Mesodermal cell (in vitro differentiated cells): ENCODE measurements at regions not wholly inside any gene's neighbourhood (a gene's known extent, or its start where the extent isn't known, plus 50 kb on each side); places are given as distances from the start of the nearest gene placed in this dataset.

Source experiments
- H3K27ac ChIP-seq: 2 replicates; pipeline ENCODE4 v1.7.0; 2013; ENCODE audit warnings: mild to moderate bottlenecking, low read depth, low read length, moderate library complexity; ENCODE audit not compliant: severe bottlenecking
- H3K36me3 ChIP-seq: 2 replicates; pipeline ENCODE4 v1.7.1; 2013; ENCODE audit warnings: mild to moderate bottlenecking, low read length, moderate library complexity; ENCODE audit not compliant: control insufficient read depth, insufficient read depth
- H3K4me1 ChIP-seq: one replicate; pipeline ENCODE4 v1.7.1; 2013; ENCODE audit warnings: mild to moderate bottlenecking, low read length; ENCODE audit not compliant: insufficient read depth, control insufficient read depth, poor library complexity, severe bottlenecking
- H3K4me3 ChIP-seq: 2 replicates; pipeline ENCODE4 v1.7.0; 2013; ENCODE audit warnings: low read length, control low read depth, mild to moderate bottlenecking; ENCODE audit not compliant: insufficient read depth, poor library complexity, severe bottlenecking; ENCODE audit errors: extremely low read depth
- H3K9me3 ChIP-seq: 2 replicates; pipeline ENCODE4 v1.7.1; 2013; ENCODE audit warnings: mild to moderate bottlenecking, low read length, moderate library complexity; ENCODE audit not compliant: control insufficient read depth
- WGBS, 2 experiments: methylation state at CpG; one replicate each; pipeline ENCODE4 v1.1.5; 2013; ENCODE audit warnings: missing lambda C conversion rate in 2 of 2; ENCODE audit not compliant: insufficient coverage in 2 of 2; 5-methylcytosine and 5-hydroxymethylcytosine counted together

DNA sequence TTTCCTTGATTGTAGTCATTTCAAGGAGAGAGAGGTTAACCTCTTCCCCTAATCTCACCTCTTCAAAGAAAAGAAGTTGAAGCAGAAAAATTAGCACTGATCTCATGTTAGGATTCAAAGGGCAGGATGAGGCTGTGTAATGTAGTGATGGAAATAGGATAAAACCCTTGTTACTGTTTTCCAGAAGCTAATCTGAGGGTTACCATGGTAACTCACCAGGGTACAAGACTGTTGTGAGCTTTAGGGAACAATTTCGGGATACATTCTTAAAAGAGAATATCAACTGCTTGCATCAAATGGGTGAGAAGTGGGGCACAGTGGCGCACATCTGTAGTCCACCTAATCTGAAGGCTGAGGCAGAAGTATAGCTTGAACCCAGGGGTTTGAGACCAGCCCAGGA lies 64.9 kb upstream of the SLC39A10 start:
- H3K4me3 ChIP-seq: no peak overlapping the region
- H3K27ac ChIP-seq: no peak overlapping the region
- H3K36me3 ChIP-seq: no peaks in the 10 kb centered on the region
- no peaks in the 10 kb centered on the region for H3K9me3 ChIP-seq
- 78 to 82% methylated on average over 1 to 2 of the region's 2 CpGs for WGBS, 2 experiments
- peaks cover 9% of the 10 kb centered on the region for H3K4me1 ChIP-seq

DNA sequence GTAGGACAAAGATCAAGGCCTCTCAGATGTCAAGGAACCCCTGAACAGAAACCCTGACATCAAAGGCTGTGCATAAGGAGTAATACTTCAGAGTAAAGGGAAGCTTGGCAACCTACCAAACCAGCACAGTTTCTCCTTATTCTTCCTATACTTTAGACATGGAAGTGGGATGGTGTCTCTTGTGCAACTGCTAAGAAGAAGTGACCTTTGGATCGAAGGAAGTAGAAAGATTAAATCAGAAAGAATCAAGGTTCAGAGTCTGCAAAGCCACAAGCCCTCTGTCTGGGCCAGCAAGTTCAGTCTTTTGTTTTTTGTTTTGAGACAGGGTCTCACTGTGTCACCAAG lies 66.2 kb upstream of the SLC39A10 start:
- Histone ChIP-seq H3K36me3 (no peaks in the 10 kb centered on the region), H3K27ac (no peak overlapping the region), H3K4me1 (peaks cover 4% of the 10 kb centered on the region), H3K4me3 (no peak overlapping the region), H3K9me3 (no peaks in the 10 kb centered on the region)
- 60 to 100% methylated on average over 1 of the region's 1 CpG for WGBS, 2 experiments

GRCh38 chr2:195590199-195590860 lies 66.7 kb upstream of the SLC39A10 start:
- WGBS, 2 experiments: no CpG with 5 or more reads among the region's 1 CpG
- Histone ChIP-seq H3K4me1 (peaks cover 4% of the 10 kb centered on the region), H3K27ac (no peak overlapping the region), H3K9me3 (no peaks in the 10 kb centered on the region), H3K36me3 (no peaks in the 10 kb centered on the region), H3K4me3 (no peak overlapping the region)

GRCh38 chr2:195587966-195588365 lies 69.1 kb upstream of the SLC39A10 start:
- H3K4me1 ChIP-seq: no peaks in the 10 kb centered on the region
- H3K36me3 ChIP-seq: no peaks in the 10 kb centered on the region
- H3K27ac ChIP-seq: no peak overlapping the region
- H3K9me3 ChIP-seq: no peaks in the 10 kb centered on the region
- H3K4me3 ChIP-seq: no peak overlapping the region
- WGBS, 2 experiments: 89 to 93% methylated on average over 2 to 3 of the region's 5 CpGs

- Histone ChIP-seq H3K4me3 (no peak overlapping the region), H3K9me3 (no peaks in the 10 kb centered on the region), H3K36me3 (no peaks in the 10 kb centered on the region), H3K27ac (no peak overlapping the region), H3K4me1 (no peaks in the 10 kb centered on the region)
- 50 to 67% methylated on average over 1 of the region's 1 CpG for WGBS, 2 experiments
These were observed 70.8 kb upstream of the SLC39A10 start for GRCh38 chr2:195586062-195586714.

DNA sequence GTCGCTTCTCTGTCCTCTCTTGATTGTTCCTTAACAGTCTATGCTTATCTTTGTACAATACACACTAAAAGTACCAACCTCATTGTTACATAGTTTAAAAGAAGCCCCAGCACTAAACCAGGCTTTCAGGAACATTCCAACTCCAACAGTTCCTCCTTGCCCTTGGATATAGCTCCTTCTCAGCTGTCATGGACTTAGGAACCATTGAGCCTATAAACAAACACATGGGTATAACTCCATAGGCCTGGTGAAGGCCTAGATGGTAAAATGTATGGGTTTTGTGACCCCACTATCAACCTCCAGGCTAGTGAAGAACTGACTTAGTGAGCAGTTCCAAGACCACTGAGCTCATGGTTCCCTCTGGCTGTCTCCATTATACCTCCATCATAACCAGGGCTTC lies 74.8 kb upstream of the SLC39A10 start:
- WGBS, 2 experiments: 80 to 100% methylated on average over 1 of the region's 1 CpG
- H3K4me3 ChIP-seq: no peak overlapping the region
- H3K4me1 ChIP-seq: no peaks in the 10 kb centered on the region
- no peaks in the 10 kb centered on the region for H3K9me3 ChIP-seq
- no peak overlapping the region for H3K27ac ChIP-seq
- H3K36me3 ChIP-seq: no peaks in the 10 kb centered on the region

DNA sequence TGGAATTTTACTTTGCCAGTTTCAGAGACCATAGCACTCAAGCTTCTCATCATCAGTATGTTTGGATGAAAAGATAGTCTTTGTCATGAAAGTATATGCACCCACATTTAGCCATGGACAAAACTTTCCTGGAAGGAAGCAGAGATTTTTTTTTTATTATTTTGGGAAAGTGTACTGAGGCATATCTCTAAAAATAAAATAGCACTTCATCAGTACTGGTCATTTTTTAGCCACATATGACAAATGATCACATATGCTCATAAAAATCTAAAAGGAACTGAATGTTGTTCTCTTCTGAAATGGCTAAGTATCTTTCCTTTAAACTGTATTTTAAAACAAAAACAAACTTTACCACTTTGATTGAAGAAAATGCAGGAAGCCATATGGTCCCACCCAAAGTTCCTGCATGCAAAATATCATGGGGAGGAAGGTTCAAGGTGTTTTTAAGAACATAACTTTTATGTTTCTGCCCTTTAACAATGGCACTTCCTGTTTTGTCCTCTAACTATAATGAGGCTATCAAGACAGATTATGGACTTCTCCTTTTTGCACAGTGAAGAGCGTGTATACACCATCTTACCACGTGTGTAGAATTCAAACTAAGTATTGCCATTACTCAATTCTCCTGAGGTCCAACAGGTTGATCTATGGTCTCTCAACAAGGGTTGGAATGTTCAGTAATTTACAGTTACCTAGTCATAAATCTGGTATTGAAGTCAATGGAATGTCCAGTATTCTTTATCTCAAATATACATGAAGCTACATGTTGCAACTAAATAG lies 77.1 kb upstream of the SLC39A10 start:
- Histone ChIP-seq H3K36me3 (no peaks in the 10 kb centered on the region), H3K4me3 (no peak overlapping the region), H3K27ac (no peak overlapping the region), H3K4me1 (no peaks in the 10 kb centered on the region), H3K9me3 (no peaks in the 10 kb centered on the region)
- 100% methylated on average over 1 of the region's 2 CpGs; no CpG with 5 or more reads in 1 of the 2 experiments for WGBS, 2 experiments

GRCh38 chr2:195575879-195576401 lies 81.1 kb upstream of the SLC39A10 start:
- no peaks in the 10 kb centered on the region for H3K36me3 ChIP-seq

DNA sequence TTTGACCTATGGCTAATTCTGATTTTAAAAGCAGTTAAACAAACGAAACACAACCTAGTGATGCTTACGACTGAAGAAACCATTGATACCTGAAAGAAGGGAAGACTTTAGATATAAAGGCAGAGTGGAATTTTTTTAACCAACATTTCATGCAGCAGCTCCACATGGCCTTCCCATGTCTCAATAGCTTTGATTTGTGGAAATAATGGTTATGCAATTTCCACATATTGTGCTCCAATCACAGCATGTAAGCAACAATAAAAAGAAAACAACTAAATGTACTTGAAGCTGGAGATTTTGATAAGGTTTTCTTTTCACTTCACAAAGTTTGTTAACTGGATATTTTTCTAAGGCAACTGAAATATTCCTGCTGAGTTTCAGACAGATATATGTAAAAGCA lies 82.0 kb upstream of the SLC39A10 start:
- Histone ChIP-seq H3K4me3 (no peak overlapping the region), H3K4me1 (no peaks in the 10 kb centered on the region), H3K36me3 (no peaks in the 10 kb centered on the region), H3K27ac (no peak overlapping the region), H3K9me3 (no peaks in the 10 kb centered on the region)
- 77% methylated on average over 2 of the region's 2 CpGs; no CpG with 5 or more reads in 1 of the 2 experiments for WGBS, 2 experiments

More at GRCh38 chr2:195575879-195576401, 81.1 kb upstream of the SLC39A10 start:
- no peak overlapping the region for H3K27ac ChIP-seq
- no peaks in the 10 kb centered on the region for H3K9me3 ChIP-seq
- no peak overlapping the region for H3K4me3 ChIP-seq
- WGBS, 2 experiments: 64 to 72% methylated on average over 1 to 2 of the region's 4 CpGs
- no peaks in the 10 kb centered on the region for H3K4me1 ChIP-seq

- Histone ChIP-seq H3K4me3 (no peak overlapping the region), H3K4me1 (no peaks in the 10 kb centered on the region), H3K9me3 (no peaks in the 10 kb centered on the region), H3K36me3 (no peaks in the 10 kb centered on the region), H3K27ac (no peak overlapping the region)
- WGBS, 2 experiments: 92% methylated on average over 2 of the region's 3 CpGs; no CpG with 5 or more reads in 1 of the 2 experiments
These were observed 82.7 kb upstream of the SLC39A10 start for GRCh38 chr2:195574312-195574711.
